Type B pancreatic cell (in vitro differentiated cells): ENCODE measurements at regions not wholly inside any gene's neighbourhood (a gene's known extent, or its start where the extent isn't known, plus 50 kb on each side); places are given as distances from the start of the nearest gene placed in this dataset.

ENCODE experiments used
- DNase-seq: peaks from one replicate; pipeline ENCODE4 v3.0.0; 2021; ENCODE audit warnings: mixed read lengths; ENCODE audit not compliant: unreplicated experiment; ENCODE audit errors: extremely low spot score
- H3K27ac Mint-ChIP-seq: 2 replicates; pipeline ENCODE4 v1.8.0; 2021; ENCODE audit warnings: mild to moderate bottlenecking, mixed read lengths
- H3K27me3 Mint-ChIP-seq: 2 replicates; pipeline ENCODE4 v1.8.0; 2021; ENCODE audit warnings: mixed read lengths
- H3K36me3 Mint-ChIP-seq: 2 replicates; pipeline ENCODE4 v1.8.0; 2021; ENCODE audit warnings: mixed read lengths
- H3K4me1 Mint-ChIP-seq: one replicate; pipeline ENCODE4 v1.8.0; 2021; ENCODE audit warnings: mixed read lengths; ENCODE audit not compliant: unreplicated experiment
- H3K4me3 Mint-ChIP-seq: 2 replicates; pipeline ENCODE4 v1.8.0; 2021; ENCODE audit warnings: mild to moderate bottlenecking, mixed read lengths
- H3K9me3 Mint-ChIP-seq: 2 replicates; pipeline ENCODE4 v1.8.0; 2021; ENCODE audit warnings: mixed read lengths
- CTCF ChIP-seq: fragments of 200-600 bp; sonication (generic); conservative IDR thresholded peaks from 2 replicates; pipeline ENCODE4 v1.5.0; 2021; ENCODE audit warnings: antibody characterized with exemption, mild to moderate bottlenecking

GRCh38 chr2:57084697-57085281 is 901.0 kb downstream of the CCDC85A start:
- no peak for DNase-seq
- peaks cover 5% of the 10 kb centered on the region for H3K9me3 Mint-ChIP-seq
- H3K27ac Mint-ChIP-seq: no peak overlapping the region
- H3K36me3 Mint-ChIP-seq: peaks cover 4% of the 10 kb centered on the region
- no peak overlapping the region for H3K4me3 Mint-ChIP-seq
- peaks cover 4% of the 10 kb centered on the region for H3K27me3 Mint-ChIP-seq
- H3K4me1 Mint-ChIP-seq: no peaks in the 10 kb centered on the region
- no peak for TF ChIP-seq CTCF

DNA sequence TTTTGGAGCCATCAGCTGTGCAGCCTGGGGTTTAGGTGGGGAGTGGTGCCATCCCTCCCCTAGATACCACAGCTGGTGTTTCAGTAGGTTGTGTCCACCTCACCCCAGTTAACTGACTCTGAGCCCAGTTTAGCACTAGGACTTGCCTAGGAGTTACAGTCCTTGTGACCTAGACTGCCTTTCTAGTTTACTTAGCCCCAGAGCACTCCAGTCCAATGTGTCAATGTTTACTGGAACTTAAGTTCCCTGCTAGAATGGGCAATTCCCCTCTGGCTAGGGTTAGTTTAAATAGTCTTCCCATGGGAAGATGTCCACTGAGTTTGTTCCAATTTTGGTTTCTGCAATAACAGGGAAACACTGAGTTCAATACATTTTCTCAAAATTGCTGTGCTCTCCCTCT is 909.2 kb downstream of the CCDC85A start:
- Mint-ChIP-seq H3K27ac (no peak overlapping the region), H3K27me3 (no peaks in the 10 kb centered on the region)
- TF ChIP-seq CTCF: no peak

GRCh38 chr2:57097855-57098254 is 914.1 kb downstream of the CCDC85A start:
- H3K9me3 Mint-ChIP-seq: no peaks in the 10 kb centered on the region
- no peak overlapping the region for H3K4me3 Mint-ChIP-seq
- no peaks in the 10 kb centered on the region for H3K27me3 Mint-ChIP-seq
- H3K4me1 Mint-ChIP-seq: no peaks in the 10 kb centered on the region
- H3K27ac Mint-ChIP-seq: no peak overlapping the region
- TF ChIP-seq CTCF: no peak
- H3K36me3 Mint-ChIP-seq: no peaks in the 10 kb centered on the region
- no peak for DNase-seq

More for the DNA sequence above, 909.2 kb downstream of the CCDC85A start:
- Mint-ChIP-seq H3K4me3 (no peak overlapping the region), H3K9me3 (no peaks in the 10 kb centered on the region), H3K36me3 (no peaks in the 10 kb centered on the region), H3K4me1 (no peaks in the 10 kb centered on the region)
- DNase-seq: no peak

DNA sequence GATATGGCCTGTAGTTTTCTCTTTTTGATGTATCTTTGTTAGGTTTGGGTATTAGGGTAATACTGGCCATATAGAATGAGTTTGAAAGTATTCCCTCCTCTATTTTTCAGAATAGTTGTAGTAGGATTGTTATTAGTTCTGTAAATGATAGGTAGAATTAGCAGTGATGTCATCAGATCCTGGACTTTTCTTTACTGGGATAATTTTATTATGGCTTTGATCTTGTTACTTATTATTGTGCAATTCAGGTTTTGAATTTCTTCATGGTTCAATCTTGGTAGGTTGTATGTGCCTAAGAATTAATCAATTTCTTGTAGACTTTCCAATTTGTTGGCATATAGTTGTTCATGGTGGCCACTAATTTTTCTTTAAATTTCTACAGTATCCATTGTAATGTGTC is 916.6 kb downstream of the CCDC85A start:
- peaks cover 5% of the 10 kb centered on the region for H3K9me3 Mint-ChIP-seq
- H3K4me3 Mint-ChIP-seq: no peak overlapping the region
- no peak overlapping the region for H3K27ac Mint-ChIP-seq

DNA sequence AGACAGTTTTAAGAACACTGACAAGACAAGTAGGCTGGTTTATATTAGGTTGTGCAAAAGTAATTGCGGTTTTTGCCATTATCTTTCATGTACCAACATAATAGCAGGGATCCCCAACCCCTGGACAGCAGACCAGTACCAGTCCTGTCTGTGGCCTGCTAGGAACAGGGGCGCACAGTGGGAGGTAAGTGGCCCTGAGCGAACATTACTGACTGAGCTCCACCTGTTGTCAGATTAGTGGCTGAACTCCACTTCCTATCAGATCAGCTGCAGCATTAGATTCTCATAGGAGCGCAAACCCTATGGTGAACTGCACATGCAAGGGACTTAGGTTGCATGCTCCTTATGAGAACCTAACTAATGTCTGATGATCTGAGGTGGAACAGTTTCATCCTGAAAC is 921.9 kb downstream of the CCDC85A start:
- H3K36me3 Mint-ChIP-seq: no peaks in the 10 kb centered on the region
- no peak for TF ChIP-seq CTCF
- H3K27ac Mint-ChIP-seq: no peak overlapping the region
- H3K4me3 Mint-ChIP-seq: no peak overlapping the region
- DNase-seq: no peak
- H3K4me1 Mint-ChIP-seq: no peaks in the 10 kb centered on the region
- peaks cover 5% of the 10 kb centered on the region for H3K9me3 Mint-ChIP-seq
- no peaks in the 10 kb centered on the region for H3K27me3 Mint-ChIP-seq

More for the DNA sequence above, 916.6 kb downstream of the CCDC85A start:
- DNase-seq: no peak
- H3K36me3 Mint-ChIP-seq: no peaks in the 10 kb centered on the region
- no peak for TF ChIP-seq CTCF
- no peaks in the 10 kb centered on the region for H3K27me3 Mint-ChIP-seq
- H3K4me1 Mint-ChIP-seq: no peaks in the 10 kb centered on the region

- Mint-ChIP-seq H3K36me3 (no peaks in the 10 kb centered on the region), H3K4me1 (no peaks in the 10 kb centered on the region), H3K4me3 (no peak overlapping the region), H3K27ac (no peak overlapping the region), H3K27me3 (no peaks in the 10 kb centered on the region), H3K9me3 (peaks cover 5% of the 10 kb centered on the region)
- no peak for TF ChIP-seq CTCF
- no peak for DNase-seq
These were observed 923.6 kb downstream of the CCDC85A start for GRCh38 chr2:57107353-57107752.
